ENCODE measurements at regions not wholly inside any gene's neighbourhood (a gene's known extent, or its start where the extent isn't known, plus 50 kb on each side); places are given as distances from the start of the nearest gene placed in this dataset.
"Not testable (repeated sequence)": the region's sequence is repeated elsewhere in the genome, so short reads cannot be mapped to it uniquely, and the experiment has no call there.

DNA sequence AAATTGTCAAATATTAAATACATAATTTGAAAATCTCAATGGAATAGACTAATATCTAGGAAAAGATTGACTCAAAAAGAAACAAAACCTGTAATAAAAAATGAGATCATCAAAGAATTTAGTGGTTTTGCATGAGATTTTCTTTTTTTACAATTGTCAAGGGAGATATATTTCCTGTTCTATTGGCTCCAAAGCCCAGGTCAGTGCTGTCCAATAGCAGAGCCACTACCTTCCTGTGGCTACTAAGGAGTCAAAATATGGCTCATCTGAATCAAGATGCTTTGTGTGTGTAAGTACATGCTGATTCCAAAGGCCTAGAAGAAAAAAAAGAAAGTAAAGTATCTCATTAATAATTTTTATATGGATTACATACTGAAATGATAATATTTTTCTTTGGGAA, 191.9 kb downstream of the C7orf25 start:
- no peak overlapping the region for H2AFZ ChIP-seq (ENCODE audit: low read depth, low read length)
- no peaks in the 10 kb centered on the region for H4K20me1 ChIP-seq (ENCODE audit: insufficient read depth)
- TF ChIP-seq SMC3 (conservative IDR thresholded peaks at IDR 0.05; ENCODE audit: poor library complexity), result no peak
- TF ChIP-seq, protein P1, sequence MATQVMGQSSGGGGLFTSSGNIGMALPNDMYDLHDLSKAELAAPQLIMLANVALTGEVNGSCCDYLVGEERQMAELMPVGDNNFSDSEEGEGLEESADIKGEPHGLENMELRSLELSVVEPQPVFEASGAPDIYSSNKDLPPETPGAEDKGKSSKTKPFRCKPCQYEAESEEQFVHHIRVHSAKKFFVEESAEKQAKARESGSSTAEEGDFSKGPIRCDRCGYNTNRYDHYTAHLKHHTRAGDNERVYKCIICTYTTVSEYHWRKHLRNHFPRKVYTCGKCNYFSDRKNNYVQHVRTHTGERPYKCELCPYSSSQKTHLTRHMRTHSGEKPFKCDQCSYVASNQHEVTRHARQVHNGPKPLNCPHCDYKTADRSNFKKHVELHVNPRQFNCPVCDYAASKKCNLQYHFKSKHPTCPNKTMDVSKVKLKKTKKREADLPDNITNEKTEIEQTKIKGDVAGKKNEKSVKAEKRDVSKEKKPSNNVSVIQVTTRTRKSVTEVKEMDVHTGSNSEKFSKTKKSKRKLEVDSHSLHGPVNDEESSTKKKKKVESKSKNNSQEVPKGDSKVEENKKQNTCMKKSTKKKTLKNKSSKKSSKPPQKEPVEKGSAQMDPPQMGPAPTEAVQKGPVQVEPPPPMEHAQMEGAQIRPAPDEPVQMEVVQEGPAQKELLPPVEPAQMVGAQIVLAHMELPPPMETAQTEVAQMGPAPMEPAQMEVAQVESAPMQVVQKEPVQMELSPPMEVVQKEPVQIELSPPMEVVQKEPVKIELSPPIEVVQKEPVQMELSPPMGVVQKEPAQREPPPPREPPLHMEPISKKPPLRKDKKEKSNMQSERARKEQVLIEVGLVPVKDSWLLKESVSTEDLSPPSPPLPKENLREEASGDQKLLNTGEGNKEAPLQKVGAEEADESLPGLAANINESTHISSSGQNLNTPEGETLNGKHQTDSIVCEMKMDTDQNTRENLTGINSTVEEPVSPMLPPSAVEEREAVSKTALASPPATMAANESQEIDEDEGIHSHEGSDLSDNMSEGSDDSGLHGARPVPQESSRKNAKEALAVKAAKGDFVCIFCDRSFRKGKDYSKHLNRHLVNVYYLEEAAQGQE (IDR thresholded peaks at IDR 0.05; ENCODE audit: borderline replicate concordance), result no peak
- TF ChIP-seq POLR2AphosphoS5 (IDR thresholded peaks at IDR 0.05), result no peak
- TF ChIP-seq EP300 (conservative IDR thresholded peaks at IDR 0.05; ENCODE audit: poor library complexity, severe bottlenecking), result no peak
- TF ChIP-seq, protein P2, sequence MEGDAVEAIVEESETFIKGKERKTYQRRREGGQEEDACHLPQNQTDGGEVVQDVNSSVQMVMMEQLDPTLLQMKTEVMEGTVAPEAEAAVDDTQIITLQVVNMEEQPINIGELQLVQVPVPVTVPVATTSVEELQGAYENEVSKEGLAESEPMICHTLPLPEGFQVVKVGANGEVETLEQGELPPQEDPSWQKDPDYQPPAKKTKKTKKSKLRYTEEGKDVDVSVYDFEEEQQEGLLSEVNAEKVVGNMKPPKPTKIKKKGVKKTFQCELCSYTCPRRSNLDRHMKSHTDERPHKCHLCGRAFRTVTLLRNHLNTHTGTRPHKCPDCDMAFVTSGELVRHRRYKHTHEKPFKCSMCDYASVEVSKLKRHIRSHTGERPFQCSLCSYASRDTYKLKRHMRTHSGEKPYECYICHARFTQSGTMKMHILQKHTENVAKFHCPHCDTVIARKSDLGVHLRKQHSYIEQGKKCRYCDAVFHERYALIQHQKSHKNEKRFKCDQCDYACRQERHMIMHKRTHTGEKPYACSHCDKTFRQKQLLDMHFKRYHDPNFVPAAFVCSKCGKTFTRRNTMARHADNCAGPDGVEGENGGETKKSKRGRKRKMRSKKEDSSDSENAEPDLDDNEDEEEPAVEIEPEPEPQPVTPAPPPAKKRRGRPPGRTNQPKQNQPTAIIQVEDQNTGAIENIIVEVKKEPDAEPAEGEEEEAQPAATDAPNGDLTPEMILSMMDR (IDR thresholded peaks at IDR 0.05; ENCODE audit: poor library complexity, severe bottlenecking), result no peak
- TF ChIP-seq EZH2 (IDR thresholded peaks at IDR 0.05; ENCODE audit: borderline replicate concordance, insufficient read depth, low read length, poor library complexity, severe bottlenecking), result no peak
- no peak for TF ChIP-seq MXI1 (conservative IDR thresholded peaks at IDR 0.05; ENCODE audit: poor library complexity, severe bottlenecking)
- no peak overlapping the region for H3K4me3 ChIP-seq (ENCODE audit: low read length)
- no peaks in the 10 kb centered on the region for H3K79me2 ChIP-seq (replicated peaks; ENCODE audit: insufficient read depth, low read length)
- H3K36me3 ChIP-seq (ENCODE audit: insufficient read depth, low read length), result no peaks in the 10 kb centered on the region
- H3K9me2 ChIP-seq (ENCODE audit: insufficient read depth, low read length), result no peaks in the 10 kb centered on the region
- H3K27me3 ChIP-seq (ENCODE audit: insufficient read depth, low read depth, low read length), result no peaks in the 10 kb centered on the region
- no peak overlapping the region for H3K27ac ChIP-seq (ENCODE audit: low read length)
- no peaks in the 10 kb centered on the region for H3F3A ChIP-seq (ENCODE audit: insufficient read depth, low read length, poor library complexity, severe bottlenecking)
- no peak overlapping the region for H3K9ac ChIP-seq (ENCODE audit: low read length)
- no peaks in the 10 kb centered on the region for H3K9me3 ChIP-seq (ENCODE audit: low read length)
- H3K4me2 ChIP-seq (ENCODE audit: low read length), result no peak overlapping the region

DNA sequence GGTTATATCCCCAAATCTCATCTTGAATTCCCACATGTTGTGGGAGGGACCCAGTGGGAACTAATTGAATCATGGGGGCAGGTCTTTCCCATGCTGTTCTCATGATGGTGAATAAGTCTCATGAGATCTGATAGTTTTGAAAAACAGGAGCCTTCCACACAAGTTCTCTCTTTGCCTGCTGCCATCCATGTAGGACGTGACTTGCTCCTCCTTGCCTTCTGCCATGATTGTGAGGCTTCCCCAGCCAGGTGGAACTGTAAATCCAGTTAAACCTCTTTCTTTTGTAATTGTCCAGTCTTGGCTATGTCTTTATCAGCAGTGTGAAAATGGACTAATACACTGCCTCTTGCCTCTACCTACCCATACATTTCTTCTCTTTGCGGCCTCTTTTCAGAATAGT, 193.4 kb downstream of the C7orf25 start:
- not testable (repeated sequence) for H2AFZ ChIP-seq (ENCODE audit: low read depth, low read length); H3K36me3 ChIP-seq (ENCODE audit: insufficient read depth, low read length); H4K20me1 ChIP-seq (ENCODE audit: insufficient read depth); H3K27me3 ChIP-seq (ENCODE audit: insufficient read depth, low read depth, low read length); H3F3A ChIP-seq (ENCODE audit: insufficient read depth, low read length, poor library complexity, severe bottlenecking); H3K9me3 ChIP-seq (ENCODE audit: low read length); H3K27ac ChIP-seq (ENCODE audit: low read length); H3K9ac ChIP-seq (ENCODE audit: low read length); H3K9me2 ChIP-seq (ENCODE audit: insufficient read depth, low read length); H3K4me3 ChIP-seq (ENCODE audit: low read length); H3K4me2 ChIP-seq (ENCODE audit: low read length); H3K79me2 ChIP-seq (replicated peaks; ENCODE audit: insufficient read depth, low read length)

DNA sequence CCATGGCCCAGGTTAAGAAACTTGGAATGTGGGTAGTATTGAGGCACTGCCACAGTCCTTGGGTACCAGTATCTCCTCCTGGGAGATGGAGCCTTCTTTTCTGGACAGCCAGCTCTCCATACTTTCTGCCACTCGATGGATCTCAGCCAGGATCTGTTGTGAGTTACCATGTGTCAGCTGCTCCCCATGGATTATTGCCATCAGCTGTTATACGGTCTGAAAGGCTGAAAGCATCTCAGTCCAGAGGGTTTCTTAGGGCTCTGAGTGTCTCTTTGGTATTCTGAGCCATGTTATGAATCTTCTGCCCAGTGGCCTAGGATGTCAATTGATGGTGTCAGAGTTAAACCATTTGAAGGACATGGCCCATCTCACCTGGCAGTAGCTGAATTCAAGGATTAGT, 197.5 kb downstream of the C7orf25 start:
- H3K9me2 ChIP-seq (ENCODE audit: insufficient read depth, low read length), result no peaks in the 10 kb centered on the region
- no peaks in the 10 kb centered on the region for H4K20me1 ChIP-seq (ENCODE audit: insufficient read depth)
- no peaks in the 10 kb centered on the region for H3K36me3 ChIP-seq (ENCODE audit: insufficient read depth, low read length)
- H3K79me2 ChIP-seq (replicated peaks; ENCODE audit: insufficient read depth, low read length), result no peaks in the 10 kb centered on the region
- H3K27ac ChIP-seq (ENCODE audit: low read length), result no peak overlapping the region
- TF ChIP-seq, protein P2 (IDR thresholded peaks at IDR 0.05; ENCODE audit: poor library complexity, severe bottlenecking), result no peak
- TF ChIP-seq EZH2 (IDR thresholded peaks at IDR 0.05; ENCODE audit: borderline replicate concordance, insufficient read depth, low read length, poor library complexity, severe bottlenecking) (no peak), EP300 (conservative IDR thresholded peaks at IDR 0.05; ENCODE audit: poor library complexity, severe bottlenecking) (no peak), MXI1 (conservative IDR thresholded peaks at IDR 0.05; ENCODE audit: poor library complexity, severe bottlenecking) (no peak), SMC3 (conservative IDR thresholded peaks at IDR 0.05; ENCODE audit: poor library complexity) (no peak), RAD21 (conservative IDR thresholded peaks at IDR 0.05) (no peak), TAF1 (IDR thresholded peaks at IDR 0.05; ENCODE audit: low read depth) (no peak), POLR2AphosphoS5 (IDR thresholded peaks at IDR 0.05) (no peak)
- TF ChIP-seq, protein P1 (IDR thresholded peaks at IDR 0.05; ENCODE audit: borderline replicate concordance), result no peak
- no peak overlapping the region for H3K4me3 ChIP-seq (ENCODE audit: low read length)
- H3K4me2 ChIP-seq (ENCODE audit: low read length), result no peak overlapping the region
- H3F3A ChIP-seq (ENCODE audit: insufficient read depth, low read length, poor library complexity, severe bottlenecking), result no peaks in the 10 kb centered on the region
- no peaks in the 10 kb centered on the region for H3K9me3 ChIP-seq (ENCODE audit: low read length)
- no peaks in the 10 kb centered on the region for H3K27me3 ChIP-seq (ENCODE audit: insufficient read depth, low read depth, low read length)
- H2AFZ ChIP-seq (ENCODE audit: low read depth, low read length), result no peak overlapping the region
- no peak overlapping the region for H3K9ac ChIP-seq (ENCODE audit: low read length)

Measured in neural cell (in vitro differentiated cells).